GM23248 (cell line): ENCODE measurements at regions not wholly inside any gene's neighbourhood (a gene's known extent, or its start where the extent isn't known, plus 50 kb on each side); places are given as distances from the start of the nearest gene placed in this dataset.

Experiments
- EZH2 ChIP-seq: fragments of 200-600 bp; sonication (generic); IDR thresholded peaks from 2 replicates; pipeline ENCODE4 v1.6.1; 2018; ENCODE audit warnings: antibody characterized with exemption, mild to moderate bottlenecking; ENCODE audit not compliant: insufficient read depth, poor library complexity, severe bottlenecking
- EZH2phosphoT487 ChIP-seq: fragments of 200-600 bp; sonication (generic); IDR thresholded peaks from 2 replicates; pipeline ENCODE4 v1.6.1; 2018; ENCODE audit warnings: antibody characterized with exemption, moderate library complexity, mild to moderate bottlenecking, low read depth; ENCODE audit not compliant: insufficient read depth

DNA sequence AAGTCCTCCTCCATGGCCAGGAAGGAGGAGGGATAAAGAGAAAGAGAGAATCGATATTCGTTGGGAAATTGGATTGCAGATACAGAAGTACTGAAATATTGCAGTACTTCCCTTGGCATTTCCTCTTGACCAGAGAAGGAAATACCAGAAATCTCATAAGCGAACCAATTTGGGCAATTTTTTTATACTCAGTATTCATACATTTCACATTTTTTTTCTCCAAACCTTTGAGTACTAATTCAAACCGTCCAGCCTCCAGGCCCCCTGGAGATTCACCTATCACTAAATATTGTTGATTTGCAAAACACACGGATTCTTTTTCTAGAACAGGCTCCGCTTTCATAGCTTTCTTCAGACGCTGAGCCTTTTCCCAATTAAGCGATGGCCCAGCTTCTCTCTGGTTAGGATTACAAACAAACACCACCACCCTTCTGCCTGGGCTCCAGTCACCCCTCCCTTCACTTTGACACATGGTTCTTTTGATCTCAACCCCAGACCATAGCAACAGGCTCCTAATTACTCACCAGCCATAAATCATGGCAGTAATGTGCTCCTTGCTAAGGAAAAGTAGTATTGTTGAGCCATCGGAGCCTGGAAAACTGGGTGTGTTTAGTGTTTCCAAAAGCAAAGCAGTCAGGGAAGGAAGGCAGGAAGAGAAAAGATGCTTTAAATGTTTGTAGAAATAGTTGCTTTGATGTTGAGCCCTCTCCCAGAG lies 138.4 kb upstream of the CCDC68 start:
- TF ChIP-seq EZH2 (no peak), EZH2phosphoT487 (no peak)
